Lower leg skin (tissue), 3 donors: ENCODE measurements at regions not wholly inside any gene's neighbourhood (a gene's known extent, or its start where the extent isn't known, plus 50 kb on each side); places are given as distances from the start of the nearest gene placed in this dataset.

Experiments used
- CTCF ChIP-seq, 3 donors: fragments of 450-650 bp; IDR thresholded peaks; one replicate each; pipeline ENCODE4 v1.5.1; 2016; ENCODE audit warnings: antibody characterized with exemption in 3 of 3, mild to moderate bottlenecking in 3 of 3, moderate library complexity in 2 of 3
- POLR2A ChIP-seq, 2 donors: fragments of 450-650 bp; IDR thresholded peaks; one replicate each; pipeline ENCODE4 v1.6.1; 2016 to 2017; ENCODE audit warnings: antibody characterized with exemption in 2 of 2, mild to moderate bottlenecking in 1 of 2, moderate library complexity in 1 of 2

- TF ChIP-seq POLR2A (IDR thresholded peaks at IDR 0.05) (no peak), CTCF (IDR thresholded peaks at IDR 0.05) (no peak)
Observed at GRCh38 chr6:8991844-8992243, 556.5 kb upstream of the SLC35B3 start.
